GM23338 (cell line): ENCODE measurements at regions not wholly inside any gene's neighbourhood (a gene's known extent, or its start where the extent isn't known, plus 50 kb on each side); places are given as distances from the start of the nearest gene placed in this dataset.

Source experiments
- ATAC-seq: fragments of 200-7000 bp; cut with Tn5 transposase; 3 replicates; pipeline ENCODE4 v1.9.1; 2020
- DNase-seq: peaks from one replicate; pipeline ENCODE4 v3.0.0-alpha.2; 2015; ENCODE audit warnings: low spot score
- H2AFZ ChIP-seq: fragments of 200-600 bp; sonication (generic); 2 replicates; pipeline ENCODE4 v1.8.0; 2016; ENCODE audit warnings: antibody characterized with exemption, mild to moderate bottlenecking, moderate library complexity
- H3F3A ChIP-seq: fragments of 200-600 bp; sonication (generic); replicated peaks from 2 replicates; pipeline ENCODE4 v1.8.0; 2017; ENCODE audit warnings: antibody characterized with exemption, mixed run types, low read depth
- H3K27ac ChIP-seq: fragments of 200-600 bp; sonication (generic); 2 replicates; pipeline ENCODE4 v1.6.1; 2016; ENCODE audit warnings: low read depth
- H3K27me3 ChIP-seq: fragments of 200-600 bp; sonication (generic); 2 replicates; pipeline ENCODE4 v1.8.0; 2016; ENCODE audit warnings: mild to moderate bottlenecking, mixed run types, moderate library complexity; ENCODE audit not compliant: insufficient read depth
- H3K36me3 ChIP-seq: fragments of 200-600 bp; sonication (generic); 2 replicates; pipeline ENCODE4 v1.8.0; 2016; ENCODE audit warnings: mild to moderate bottlenecking; ENCODE audit not compliant: insufficient read depth
- H3K4me1 ChIP-seq: fragments of 200-600 bp; sonication (generic); 2 replicates; pipeline ENCODE4 v1.8.0; 2016; ENCODE audit warnings: mild to moderate bottlenecking, moderate library complexity; ENCODE audit not compliant: insufficient read depth
- H3K4me2 ChIP-seq: fragments of 200-600 bp; sonication (generic); 2 replicates; pipeline ENCODE4 v1.7.1; 2017; ENCODE audit warnings: mixed run types
- H3K4me3 ChIP-seq: fragments of 200-600 bp; sonication (generic); 2 replicates; pipeline ENCODE4 v1.6.1; 2016; ENCODE audit warnings: mixed run types
- H3K79me2 ChIP-seq: fragments of 200-600 bp; sonication (generic); replicated peaks from 2 replicates; pipeline ENCODE4 v1.8.0; 2017; ENCODE audit warnings: mild to moderate bottlenecking; ENCODE audit not compliant: insufficient read depth
- H3K9me2 ChIP-seq: fragments of 200-600 bp; sonication (generic); 2 replicates; pipeline ENCODE4 v1.8.0; 2017; ENCODE audit not compliant: insufficient read depth
- H4K20me1 ChIP-seq: fragments of 200-600 bp; sonication (generic); replicated peaks from 2 replicates; pipeline ENCODE4 v1.8.0; 2017; ENCODE audit warnings: mild to moderate bottlenecking; ENCODE audit not compliant: insufficient read depth
- H3K27ac Mint-ChIP-seq: 2 replicates; pipeline ENCODE4 v1.8.0; 2020; ENCODE audit warnings: inconsistent platforms, mild to moderate bottlenecking, moderate library complexity, mixed read lengths
- H3K27me3 Mint-ChIP-seq: 3 replicates; pipeline ENCODE4 v1.8.0; 2022; ENCODE audit warnings: low read depth, mild to moderate bottlenecking, moderate library complexity, mixed read lengths, inconsistent platforms; ENCODE audit not compliant: insufficient read depth, poor library complexity
- H3K36me3 Mint-ChIP-seq: 3 replicates; pipeline ENCODE4 v1.8.0; 2021; ENCODE audit warnings: low read depth, mild to moderate bottlenecking, inconsistent platforms, moderate library complexity, mixed read lengths
- H3K4me1 Mint-ChIP-seq: 3 replicates; pipeline ENCODE4 v1.8.0; 2020; ENCODE audit warnings: mild to moderate bottlenecking, inconsistent platforms, mixed read lengths
- H3K4me3 Mint-ChIP-seq: 3 replicates; pipeline ENCODE4 v1.8.0; 2021; ENCODE audit warnings: moderate library complexity, mild to moderate bottlenecking, inconsistent platforms, mixed read lengths
- H3K9me3 Mint-ChIP-seq: 3 replicates; pipeline ENCODE4 v1.8.0; 2020; ENCODE audit warnings: moderate library complexity, mild to moderate bottlenecking, inconsistent platforms, mixed read lengths
- CREB1 ChIP-seq: fragments of 250-450 bp; sonication (Bioruptor Pico); IDR thresholded peaks from 2 replicates; pipeline ENCODE4 v1.5.0; 2020; ENCODE audit warnings: low read depth, mild to moderate bottlenecking, moderate library complexity
- EZH2 ChIP-seq: fragments of 200-600 bp; sonication (generic); IDR thresholded peaks from one replicate; pipeline ENCODE4 v1.8.0; 2017; ENCODE audit warnings: antibody characterized with exemption, mild to moderate bottlenecking, low read depth; ENCODE audit not compliant: unreplicated experiment
- EZH2phosphoT487 ChIP-seq: fragments of 200-600 bp; sonication (generic); IDR thresholded peaks from one replicate; pipeline ENCODE4 v1.8.1; 2018; ENCODE audit warnings: antibody characterized with exemption; ENCODE audit not compliant: unreplicated experiment
- NANOG ChIP-seq: IDR thresholded peaks from 2 replicates; pipeline ENCODE4 v1.6.1; 2016; ENCODE audit warnings: antibody characterized with exemption, borderline replicate concordance
- REST ChIP-seq: IDR thresholded peaks from one replicate; pipeline ENCODE4 v1.6.1; 2018; ENCODE audit warnings: antibody characterized with exemption; ENCODE audit not compliant: unreplicated experiment
- STAT1 ChIP-seq: IDR thresholded peaks from one replicate; pipeline ENCODE4 v1.6.1; 2016; ENCODE audit warnings: antibody characterized with exemption; ENCODE audit not compliant: unreplicated experiment
- ZNF114 ChIP-seq: fragments of 250-450 bp; sonication (Bioruptor Pico); IDR thresholded peaks from 2 replicates; pipeline ENCODE4 v1.5.0; 2020; ENCODE audit warnings: mild to moderate bottlenecking, moderate library complexity
- ZNF331 ChIP-seq: fragments of 250-450 bp; sonication (Bioruptor Pico); IDR thresholded peaks from 2 replicates; pipeline ENCODE4 v1.5.0; 2020; ENCODE audit warnings: low read depth, mild to moderate bottlenecking, moderate library complexity
- TF ChIP-seq, protein P1 (sequence below): fragments of 250-450 bp; sonication (Bioruptor Pico); IDR thresholded peaks from 2 replicates; pipeline ENCODE4 v1.5.0; 2020; ENCODE audit warnings: mild to moderate bottlenecking, moderate library complexity
- TF ChIP-seq, protein P2 (sequence below), 2 experiments: fragments of 200-600 bp in 1 of 2; sonication (generic) in 1 of 2; conservative IDR thresholded peaks; 2 replicates each; pipeline versions ENCODE4 v1.5.1 to v1.6.1; 2016 to 2017; ENCODE audit warnings: antibody characterized with exemption in 2 of 2, low read depth in 2 of 2, mild to moderate bottlenecking in 2 of 2, moderate library complexity in 1 of 2
- TF ChIP-seq, protein P3 (sequence below): IDR thresholded peaks from 2 replicates; pipeline ENCODE4 v1.6.1; 2016; ENCODE audit warnings: antibody characterized with exemption

- TF ChIP-seq, protein P1, sequence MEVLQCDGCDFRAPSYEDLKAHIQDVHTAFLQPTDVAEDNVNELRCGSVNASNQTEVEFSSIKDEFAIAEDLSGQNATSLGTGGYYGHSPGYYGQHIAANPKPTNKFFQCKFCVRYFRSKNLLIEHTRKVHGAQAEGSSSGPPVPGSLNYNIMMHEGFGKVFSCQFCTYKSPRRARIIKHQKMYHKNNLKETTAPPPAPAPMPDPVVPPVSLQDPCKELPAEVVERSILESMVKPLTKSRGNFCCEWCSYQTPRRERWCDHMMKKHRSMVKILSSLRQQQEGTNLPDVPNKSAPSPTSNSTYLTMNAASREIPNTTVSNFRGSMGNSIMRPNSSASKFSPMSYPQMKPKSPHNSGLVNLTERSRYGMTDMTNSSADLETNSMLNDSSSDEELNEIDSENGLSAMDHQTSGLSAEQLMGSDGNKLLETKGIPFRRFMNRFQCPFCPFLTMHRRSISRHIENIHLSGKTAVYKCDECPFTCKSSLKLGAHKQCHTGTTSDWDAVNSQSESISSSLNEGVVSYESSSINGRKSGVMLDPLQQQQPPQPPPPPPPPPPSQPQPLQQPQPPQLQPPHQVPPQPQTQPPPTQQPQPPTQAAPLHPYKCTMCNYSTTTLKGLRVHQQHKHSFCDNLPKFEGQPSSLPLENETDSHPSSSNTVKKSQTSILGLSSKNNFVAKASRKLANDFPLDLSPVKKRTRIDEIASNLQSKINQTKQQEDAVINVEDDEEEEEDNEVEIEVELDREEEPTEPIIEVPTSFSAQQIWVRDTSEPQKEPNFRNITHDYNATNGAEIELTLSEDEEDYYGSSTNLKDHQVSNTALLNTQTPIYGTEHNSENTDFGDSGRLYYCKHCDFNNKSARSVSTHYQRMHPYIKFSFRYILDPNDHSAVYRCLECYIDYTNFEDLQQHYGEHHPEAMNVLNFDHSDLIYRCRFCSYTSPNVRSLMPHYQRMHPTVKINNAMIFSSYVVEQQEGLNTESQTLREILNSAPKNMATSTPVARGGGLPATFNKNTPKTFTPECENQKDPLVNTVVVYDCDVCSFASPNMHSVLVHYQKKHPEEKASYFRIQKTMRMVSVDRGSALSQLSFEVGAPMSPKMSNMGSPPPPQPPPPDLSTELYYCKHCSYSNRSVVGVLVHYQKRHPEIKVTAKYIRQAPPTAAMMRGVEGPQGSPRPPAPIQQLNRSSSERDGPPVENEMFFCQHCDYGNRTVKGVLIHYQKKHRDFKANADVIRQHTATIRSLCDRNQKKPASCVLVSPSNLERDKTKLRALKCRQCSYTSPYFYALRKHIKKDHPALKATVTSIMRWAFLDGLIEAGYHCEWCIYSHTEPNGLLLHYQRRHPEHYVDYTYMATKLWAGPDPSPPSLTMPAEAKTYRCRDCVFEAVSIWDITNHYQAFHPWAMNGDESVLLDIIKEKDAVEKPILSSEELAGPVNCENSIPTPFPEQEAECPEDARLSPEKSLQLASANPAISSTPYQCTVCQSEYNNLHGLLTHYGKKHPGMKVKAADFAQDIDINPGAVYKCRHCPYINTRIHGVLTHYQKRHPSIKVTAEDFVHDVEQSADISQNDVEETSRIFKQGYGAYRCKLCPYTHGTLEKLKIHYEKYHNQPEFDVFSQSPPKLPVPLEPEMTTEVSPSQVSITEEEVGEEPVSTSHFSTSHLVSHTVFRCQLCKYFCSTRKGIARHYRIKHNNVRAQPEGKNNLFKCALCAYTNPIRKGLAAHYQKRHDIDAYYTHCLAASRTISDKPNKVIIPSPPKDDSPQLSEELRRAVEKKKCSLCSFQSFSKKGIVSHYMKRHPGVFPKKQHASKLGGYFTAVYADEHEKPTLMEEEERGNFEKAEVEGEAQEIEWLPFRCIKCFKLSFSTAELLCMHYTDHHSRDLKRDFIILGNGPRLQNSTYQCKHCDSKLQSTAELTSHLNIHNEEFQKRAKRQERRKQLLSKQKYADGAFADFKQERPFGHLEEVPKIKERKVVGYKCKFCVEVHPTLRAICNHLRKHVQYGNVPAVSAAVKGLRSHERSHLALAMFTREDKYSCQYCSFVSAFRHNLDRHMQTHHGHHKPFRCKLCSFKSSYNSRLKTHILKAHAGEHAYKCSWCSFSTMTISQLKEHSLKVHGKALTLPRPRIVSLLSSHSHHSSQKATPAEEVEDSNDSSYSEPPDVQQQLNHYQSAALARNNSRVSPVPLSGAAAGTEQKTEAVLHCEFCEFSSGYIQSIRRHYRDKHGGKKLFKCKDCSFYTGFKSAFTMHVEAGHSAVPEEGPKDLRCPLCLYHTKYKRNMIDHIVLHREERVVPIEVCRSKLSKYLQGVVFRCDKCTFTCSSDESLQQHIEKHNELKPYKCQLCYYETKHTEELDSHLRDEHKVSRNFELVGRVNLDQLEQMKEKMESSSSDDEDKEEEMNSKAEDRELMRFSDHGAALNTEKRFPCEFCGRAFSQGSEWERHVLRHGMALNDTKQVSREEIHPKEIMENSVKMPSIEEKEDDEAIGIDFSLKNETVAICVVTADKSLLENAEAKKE (CRISPR knock-in tag) = no peak
- TF ChIP-seq STAT1 (no peak), NANOG (no peak), ZNF331 (CRISPR knock-in tag) (no peak), ZNF114 (CRISPR knock-in tag) (no peak), EZH2 (no peak)
Measured at GRCh38 chr13:95420501-95420900, 119.2 kb upstream of the ABCC4 start (continued).

DNA sequence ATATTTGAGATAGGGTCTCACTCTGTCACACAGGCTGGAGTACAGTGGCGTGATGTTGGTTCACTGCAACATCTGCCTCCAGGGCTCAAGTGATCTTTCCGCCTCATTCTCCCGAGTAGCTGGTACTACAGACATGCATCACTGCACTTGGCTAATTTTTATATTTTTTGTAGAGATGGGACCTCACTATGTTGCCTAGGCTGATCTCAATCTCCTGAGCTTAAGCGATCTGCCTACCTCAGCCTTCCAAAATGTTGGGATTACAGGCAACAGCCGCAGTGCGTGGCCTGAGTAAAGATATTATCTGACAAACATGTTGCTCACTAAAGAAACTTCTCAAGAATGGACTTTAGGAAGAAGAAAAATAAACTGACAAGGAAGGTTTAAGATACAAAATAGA, 125.4 kb upstream of the ABCC4 start:
- Histone ChIP-seq H3F3A (no peaks in the 10 kb centered on the region), H3K4me3 (no peak overlapping the region), H3K36me3 (no peaks in the 10 kb centered on the region), H2AFZ (no peak overlapping the region), H3K9me2 (no peaks in the 10 kb centered on the region), H3K4me1 (no peaks in the 10 kb centered on the region), H3K27ac (no peak overlapping the region), H3K4me2 (no peak overlapping the region), H3K79me2 (no peaks in the 10 kb centered on the region), H3K27me3 (no peaks in the 10 kb centered on the region), H4K20me1 (no peaks in the 10 kb centered on the region)
- Mint-ChIP-seq H3K27me3 (peaks cover 3% of the 10 kb centered on the region), H3K4me3 (no peak overlapping the region), H3K36me3 (no peaks in the 10 kb centered on the region), H3K27ac (no peak overlapping the region), H3K4me1 (no peaks in the 10 kb centered on the region; the same call in 2 of the 3 replicates), H3K9me3 (no peaks in the 10 kb centered on the region)
- ATAC-seq = no peak
- no peak for DNase-seq
- no peak for TF ChIP-seq EZH2phosphoT487
- TF ChIP-seq NANOG = no peak
- TF ChIP-seq, protein P2, sequence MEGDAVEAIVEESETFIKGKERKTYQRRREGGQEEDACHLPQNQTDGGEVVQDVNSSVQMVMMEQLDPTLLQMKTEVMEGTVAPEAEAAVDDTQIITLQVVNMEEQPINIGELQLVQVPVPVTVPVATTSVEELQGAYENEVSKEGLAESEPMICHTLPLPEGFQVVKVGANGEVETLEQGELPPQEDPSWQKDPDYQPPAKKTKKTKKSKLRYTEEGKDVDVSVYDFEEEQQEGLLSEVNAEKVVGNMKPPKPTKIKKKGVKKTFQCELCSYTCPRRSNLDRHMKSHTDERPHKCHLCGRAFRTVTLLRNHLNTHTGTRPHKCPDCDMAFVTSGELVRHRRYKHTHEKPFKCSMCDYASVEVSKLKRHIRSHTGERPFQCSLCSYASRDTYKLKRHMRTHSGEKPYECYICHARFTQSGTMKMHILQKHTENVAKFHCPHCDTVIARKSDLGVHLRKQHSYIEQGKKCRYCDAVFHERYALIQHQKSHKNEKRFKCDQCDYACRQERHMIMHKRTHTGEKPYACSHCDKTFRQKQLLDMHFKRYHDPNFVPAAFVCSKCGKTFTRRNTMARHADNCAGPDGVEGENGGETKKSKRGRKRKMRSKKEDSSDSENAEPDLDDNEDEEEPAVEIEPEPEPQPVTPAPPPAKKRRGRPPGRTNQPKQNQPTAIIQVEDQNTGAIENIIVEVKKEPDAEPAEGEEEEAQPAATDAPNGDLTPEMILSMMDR (conservative IDR thresholded peaks at IDR 0.05; ENCODE audit: low read depth in 2 of 2) = no peak
- TF ChIP-seq STAT1 = no peak
- TF ChIP-seq CREB1 (CRISPR knock-in tag) = no peak
- TF ChIP-seq ZNF114 (CRISPR knock-in tag) = no peak
- no peak for TF ChIP-seq EZH2
- no peak for TF ChIP-seq ZNF331 (CRISPR knock-in tag)
- TF ChIP-seq, protein P3, sequence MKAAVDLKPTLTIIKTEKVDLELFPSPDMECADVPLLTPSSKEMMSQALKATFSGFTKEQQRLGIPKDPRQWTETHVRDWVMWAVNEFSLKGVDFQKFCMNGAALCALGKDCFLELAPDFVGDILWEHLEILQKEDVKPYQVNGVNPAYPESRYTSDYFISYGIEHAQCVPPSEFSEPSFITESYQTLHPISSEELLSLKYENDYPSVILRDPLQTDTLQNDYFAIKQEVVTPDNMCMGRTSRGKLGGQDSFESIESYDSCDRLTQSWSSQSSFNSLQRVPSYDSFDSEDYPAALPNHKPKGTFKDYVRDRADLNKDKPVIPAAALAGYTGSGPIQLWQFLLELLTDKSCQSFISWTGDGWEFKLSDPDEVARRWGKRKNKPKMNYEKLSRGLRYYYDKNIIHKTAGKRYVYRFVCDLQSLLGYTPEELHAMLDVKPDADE = no peak
- TF ChIP-seq REST = no peak
